OCI-LY7 (cell line): ENCODE measurements at regions not wholly inside any gene's neighbourhood (a gene's known extent, or its start where the extent isn't known, plus 50 kb on each side); places are given as distances from the start of the nearest gene placed in this dataset.
"Not testable (repeated sequence)": the region's sequence is repeated elsewhere in the genome, so short reads cannot be mapped to it uniquely, and the experiment has no call there.

Experiments
- BruUV-seq: library from RNA; stranded (reverse); fragments of 400-500 nt; replicated peaks from 2 replicates; lab custom pipeline; 2021; lab: Mats Ljungman, UMichigan
- CTCF ChIA-PET: fragments of 300-600 bp; sonication (Branson Sonifier 250); formaldehyde crosslinking; loops from one replicate; lab custom pipeline; 2022; ENCODE audit warnings: antibody characterized with exemption; ENCODE audit not compliant: unreplicated experiment; lab: Charles Lee
- POLR2A ChIA-PET: fragments of 300-600 bp; sonication (Branson Sonifier 250); formaldehyde crosslinking; loops from one replicate; lab custom pipeline; 2022; ENCODE audit warnings: antibody characterized with exemption; lab: Charles Lee
- DNase-seq: peaks from one replicate; pipeline ENCODE4 v3.0.0-alpha.2; 2015; ENCODE audit warnings: low spot score
- H2AFZ ChIP-seq: fragments of 200-600 bp; sonication (generic), shearing (Covaris generic); 2 replicates; pipeline ENCODE4 v1.6.1; 2014; ENCODE audit warnings: mild to moderate bottlenecking, antibody characterized with exemption, low read length, moderate library complexity
- H3K27ac ChIP-seq: fragments of 200-600 bp; sonication (generic); 2 replicates; pipeline ENCODE4 v1.5.1; 2014; ENCODE audit warnings: mixed run types, low read depth, mild to moderate bottlenecking, moderate library complexity, low read length, inconsistent platforms; ENCODE audit not compliant: poor library complexity, severe bottlenecking
- H3K36me3 ChIP-seq: fragments of 200-600 bp; sonication (generic); 2 replicates; pipeline ENCODE4 v1.6.1; 2014; ENCODE audit warnings: mild to moderate bottlenecking, antibody characterized with exemption, low read length, moderate library complexity, mixed read lengths; ENCODE audit not compliant: insufficient read depth
- H3K4me1 ChIP-seq: fragments of 200-600 bp; sonication (generic); 2 replicates; pipeline ENCODE4 v1.5.1; 2014; ENCODE audit warnings: mild to moderate bottlenecking, low read length; ENCODE audit not compliant: insufficient read depth, poor library complexity, severe bottlenecking
- H3K4me2 ChIP-seq: fragments of 200-600 bp; sonication (generic); 2 replicates; pipeline ENCODE4 v1.6.1; 2014; ENCODE audit warnings: mild to moderate bottlenecking, low read length
- H3K4me3 ChIP-seq: fragments of 200-600 bp; sonication (generic); 2 replicates; pipeline ENCODE4 v1.5.1; 2014; ENCODE audit warnings: mild to moderate bottlenecking, low read depth, low read length; ENCODE audit not compliant: poor library complexity, severe bottlenecking
- H3K79me2 ChIP-seq: fragments of 200-600 bp; sonication (generic); 2 replicates; pipeline ENCODE4 v1.6.1; 2016; ENCODE audit warnings: low read depth, mild to moderate bottlenecking, low read length, moderate library complexity, mixed read lengths; ENCODE audit not compliant: insufficient read depth
- H3K9me2 ChIP-seq: fragments of 200-600 bp; sonication (generic); 2 replicates; pipeline ENCODE4 v1.6.1; 2016; ENCODE audit warnings: mild to moderate bottlenecking, low read length, mixed read lengths; ENCODE audit not compliant: insufficient read depth
- H3K9me3 ChIP-seq: fragments of 200-600 bp; sonication (generic); 2 replicates; pipeline ENCODE4 v1.6.1; 2014; ENCODE audit warnings: mild to moderate bottlenecking, mixed run types, low read length, mixed read lengths
- H4K20me1 ChIP-seq: fragments of 200-600 bp; sonication (generic); 2 replicates; pipeline ENCODE4 v1.6.1; 2014; ENCODE audit warnings: mild to moderate bottlenecking, antibody characterized with exemption, low read length, moderate library complexity, mixed read lengths; ENCODE audit not compliant: insufficient read depth
- EZH2phosphoT487 ChIP-seq: fragments of 200-600 bp; sonication (generic); IDR thresholded peaks from 2 replicates; pipeline ENCODE4 v1.6.1; 2018; ENCODE audit warnings: low read depth, borderline replicate concordance, mild to moderate bottlenecking, mixed run types, antibody characterized with exemption, low read length, moderate library complexity, mixed read lengths
- intact Hi-C: fragments of 100-400 bp; cut with micrococcal nuclease; formaldehyde crosslinking; loops from one replicate; pipeline ENCODE4 v1.10.0; 2022; ENCODE audit not compliant: unreplicated experiment
- TF ChIP-seq, protein P1 (sequence below): fragments of 200-600 bp; sonication (generic); conservative IDR thresholded peaks from 2 replicates; pipeline ENCODE4 v1.5.1; 2014; ENCODE audit warnings: mild to moderate bottlenecking, antibody characterized with exemption, low read length, moderate library complexity, mixed read lengths

DNA sequence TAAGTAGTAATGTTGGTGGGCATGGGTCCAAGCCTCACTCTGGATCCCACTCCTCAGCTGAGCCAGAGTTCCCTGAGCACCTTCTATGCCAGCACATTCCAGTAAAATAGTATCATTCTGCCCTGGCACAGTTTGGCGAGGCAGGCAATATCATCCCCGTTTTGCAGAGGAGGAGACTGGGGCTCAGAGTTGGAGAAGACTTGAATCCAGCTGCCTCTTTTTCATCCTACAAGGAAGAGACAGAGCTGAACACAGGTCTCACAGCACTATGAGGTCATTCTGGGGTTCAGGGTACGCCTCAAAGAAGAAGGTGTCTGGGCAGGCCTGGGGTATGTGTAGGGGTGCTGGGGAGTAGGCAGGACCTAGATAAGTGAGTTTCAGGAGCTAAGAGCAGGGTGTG is 103.9 kb upstream of the STX18 start:
- H3K79me2 ChIP-seq, result no peaks in the 10 kb centered on the region
- H3K9me2 ChIP-seq, result no peaks in the 10 kb centered on the region
- no TSS peak for BruUV-seq
- no peaks in the 10 kb centered on the region for H3K36me3 ChIP-seq
- no peak for DNase-seq
- ChIA-PET CTCF (no interaction called here), POLR2A (interaction anchor here (0.7 kb wide), 2 partner anchors 9 to 33 kb away, joined by 3 to 4 read pairs; no protein-coding TSS in a partner anchor)
- TF ChIP-seq, protein P1, sequence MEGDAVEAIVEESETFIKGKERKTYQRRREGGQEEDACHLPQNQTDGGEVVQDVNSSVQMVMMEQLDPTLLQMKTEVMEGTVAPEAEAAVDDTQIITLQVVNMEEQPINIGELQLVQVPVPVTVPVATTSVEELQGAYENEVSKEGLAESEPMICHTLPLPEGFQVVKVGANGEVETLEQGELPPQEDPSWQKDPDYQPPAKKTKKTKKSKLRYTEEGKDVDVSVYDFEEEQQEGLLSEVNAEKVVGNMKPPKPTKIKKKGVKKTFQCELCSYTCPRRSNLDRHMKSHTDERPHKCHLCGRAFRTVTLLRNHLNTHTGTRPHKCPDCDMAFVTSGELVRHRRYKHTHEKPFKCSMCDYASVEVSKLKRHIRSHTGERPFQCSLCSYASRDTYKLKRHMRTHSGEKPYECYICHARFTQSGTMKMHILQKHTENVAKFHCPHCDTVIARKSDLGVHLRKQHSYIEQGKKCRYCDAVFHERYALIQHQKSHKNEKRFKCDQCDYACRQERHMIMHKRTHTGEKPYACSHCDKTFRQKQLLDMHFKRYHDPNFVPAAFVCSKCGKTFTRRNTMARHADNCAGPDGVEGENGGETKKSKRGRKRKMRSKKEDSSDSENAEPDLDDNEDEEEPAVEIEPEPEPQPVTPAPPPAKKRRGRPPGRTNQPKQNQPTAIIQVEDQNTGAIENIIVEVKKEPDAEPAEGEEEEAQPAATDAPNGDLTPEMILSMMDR, result no peak
- TF ChIP-seq EZH2phosphoT487, result no peak
- no peaks in the 10 kb centered on the region for H4K20me1 ChIP-seq
- intact Hi-C loops, result no loop called here
- no peaks in the 10 kb centered on the region for H3K9me3 ChIP-seq
- H3K4me2 ChIP-seq, result no peak overlapping the region
- H3K4me1 ChIP-seq, result no peaks in the 10 kb centered on the region
- H3K4me3 ChIP-seq, result no peak overlapping the region
- no peak overlapping the region for H2AFZ ChIP-seq
- no peak overlapping the region for H3K27ac ChIP-seq

DNA sequence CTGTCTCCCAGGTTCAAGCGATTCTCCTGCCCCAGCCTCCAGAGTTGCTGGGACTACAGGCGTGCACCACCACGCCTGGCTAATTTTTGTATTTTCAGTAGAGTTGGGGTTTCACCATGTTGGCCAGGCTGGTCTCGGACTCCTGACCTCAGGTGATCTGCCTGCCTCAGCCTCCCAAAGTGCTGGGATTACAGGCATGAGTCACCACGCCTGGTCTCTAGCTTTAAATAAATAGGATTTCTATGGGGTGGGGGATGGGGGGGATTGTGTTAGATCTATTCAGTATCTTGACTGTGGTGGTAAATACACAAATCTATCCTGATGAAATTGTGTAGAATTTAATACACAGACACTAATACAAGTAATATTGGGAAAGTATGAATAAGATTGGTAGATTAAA is 102.4 kb upstream of the STX18 start:
- H3K9me3 ChIP-seq, CTCF ChIA-PET, H3K4me3 ChIP-seq, H3K36me3 ChIP-seq, H3K27ac ChIP-seq, H4K20me1 ChIP-seq, H3K79me2 ChIP-seq, intact Hi-C loops, H3K9me2 ChIP-seq, H3K4me1 ChIP-seq, H2AFZ ChIP-seq, DNase-seq, BruUV-seq, H3K4me2 ChIP-seq: not testable (repeated sequence)
- POLR2A ChIA-PET, result interaction anchor here (0.5 kb wide), 1 partner anchor 9 kb away, joined by 7 read pairs; no protein-coding TSS in a partner anchor

- CTCF ChIA-PET, H3K4me1 ChIP-seq, intact Hi-C loops: not testable (repeated sequence)
These were observed 101.9 kb upstream of the STX18 start for GRCh38 chr4:4643743-4644142.

GRCh38 chr4:4643306-4643705 is 101.5 kb upstream of the STX18 start:
- Histone ChIP-seq H3K9me3 (no peaks in the 10 kb centered on the region), H3K9me2 (no peaks in the 10 kb centered on the region), H3K4me1 (no peaks in the 10 kb centered on the region), H3K4me3 (no peak overlapping the region), H3K79me2 (no peaks in the 10 kb centered on the region), H4K20me1 (no peaks in the 10 kb centered on the region), H2AFZ (no peak overlapping the region), H3K27ac (no peak overlapping the region), H3K4me2 (no peak overlapping the region), H3K36me3 (no peaks in the 10 kb centered on the region)
- no TSS peak for BruUV-seq
- CTCF ChIA-PET, result no interaction called here
- DNase-seq, result no peak
- TF ChIP-seq EZH2phosphoT487, result no peak
- TF ChIP-seq, protein P1, result no peak
- POLR2A ChIA-PET, result no interaction called here
- intact Hi-C loops, result no loop called here

More at GRCh38 chr4:4643743-4644142, 101.9 kb upstream of the STX18 start:
- H3K36me3 ChIP-seq, H4K20me1 ChIP-seq, H3K9me2 ChIP-seq, POLR2A ChIA-PET, H3K4me3 ChIP-seq, H2AFZ ChIP-seq, H3K9me3 ChIP-seq, H3K27ac ChIP-seq, H3K79me2 ChIP-seq, DNase-seq, BruUV-seq, H3K4me2 ChIP-seq: not testable (repeated sequence)
